ENCODE measurements at regions not wholly inside any gene's neighbourhood (a gene's known extent, or its start where the extent isn't known, plus 50 kb on each side); places are given as distances from the start of the nearest gene placed in this dataset.
"Not testable (repeated sequence)": the region's sequence is repeated elsewhere in the genome, so short reads cannot be mapped to it uniquely, and the experiment has no call there.

DNA sequence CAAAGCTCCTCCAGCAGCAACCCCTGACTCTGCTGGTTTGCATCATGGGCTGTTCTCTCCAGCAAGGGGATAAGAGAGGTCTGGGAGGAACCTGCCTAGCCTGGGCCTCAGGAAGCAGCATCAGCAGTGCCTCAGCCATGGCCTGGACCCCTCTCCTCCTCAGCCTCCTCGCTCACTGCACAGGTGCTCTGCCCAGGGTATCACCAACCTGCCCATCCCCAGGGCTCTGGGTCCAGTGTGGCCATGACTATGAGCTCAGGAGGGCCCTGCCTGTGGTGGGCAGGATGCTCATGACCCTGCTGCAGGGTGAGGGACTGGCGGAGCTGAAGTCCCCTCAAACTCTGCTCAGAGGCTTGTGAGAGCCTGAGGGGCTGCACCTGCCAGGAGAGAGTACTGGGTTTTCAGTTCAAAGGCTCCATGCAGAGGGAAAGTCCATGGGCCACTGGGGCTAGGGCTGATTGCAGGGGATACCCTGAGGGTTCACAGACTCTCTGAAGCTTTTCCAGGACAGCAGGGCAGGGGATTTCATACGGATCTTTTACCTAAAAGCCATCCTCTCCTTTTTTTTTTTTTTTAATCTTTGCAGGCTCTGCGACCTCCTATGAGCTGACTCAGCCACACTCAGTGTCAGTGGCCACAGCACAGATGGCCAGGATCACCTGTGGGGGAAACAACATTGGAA lies 115.8 kb upstream of the IGLL5 start:
- peak; percentile 36 for DNase-seq
- no peak overlapping the region for H3K4me3 ChIP-seq (ENCODE audit: low read depth, low read length)
- H3K27me3 ChIP-seq (ENCODE audit: insufficient read depth, low read depth, severe bottlenecking), result no peaks in the 10 kb centered on the region
- H3K27ac ChIP-seq, result no peak overlapping the region
- H3K9me3 ChIP-seq (ENCODE audit: severe bottlenecking), result no peaks in the 10 kb centered on the region
- no peaks in the 10 kb centered on the region for H3K36me3 ChIP-seq
- no peak for TF ChIP-seq CTCF (IDR thresholded peaks at IDR 0.05; ENCODE audit: low read depth, low read length)

DNA sequence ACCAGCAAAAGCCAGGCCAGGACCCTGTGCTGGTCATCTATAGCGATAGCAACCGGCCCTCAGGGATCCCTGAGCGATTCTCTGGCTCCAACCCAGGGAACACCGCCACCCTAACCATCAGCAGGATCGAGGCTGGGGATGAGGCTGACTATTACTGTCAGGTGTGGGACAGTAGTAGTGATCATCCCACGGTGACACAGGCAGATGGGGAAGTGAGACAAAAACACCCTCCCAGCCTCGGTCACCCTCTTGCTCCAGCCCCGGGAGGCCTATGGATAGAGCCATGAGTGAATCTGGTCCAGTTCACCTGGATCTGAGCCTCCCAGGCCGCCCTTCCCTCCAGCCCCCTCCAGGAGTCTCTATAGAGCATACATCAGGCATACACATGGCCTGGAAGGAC lies 115.2 kb upstream of the IGLL5 start:
- DNase-seq, result peak; percentile 23
- no peaks in the 10 kb centered on the region for H3K27me3 ChIP-seq (ENCODE audit: insufficient read depth, low read depth, severe bottlenecking)
- H3K36me3 ChIP-seq, result no peaks in the 10 kb centered on the region
- no peaks in the 10 kb centered on the region for H3K9me3 ChIP-seq (ENCODE audit: severe bottlenecking)
- no peak overlapping the region for H3K27ac ChIP-seq
- no peak overlapping the region for H3K4me3 ChIP-seq (ENCODE audit: low read depth, low read length)
- peak; percentile 30; the same call in 1 of the 2 replicates for TF ChIP-seq CTCF (IDR thresholded peaks at IDR 0.05; ENCODE audit: low read depth, low read length)

DNA sequence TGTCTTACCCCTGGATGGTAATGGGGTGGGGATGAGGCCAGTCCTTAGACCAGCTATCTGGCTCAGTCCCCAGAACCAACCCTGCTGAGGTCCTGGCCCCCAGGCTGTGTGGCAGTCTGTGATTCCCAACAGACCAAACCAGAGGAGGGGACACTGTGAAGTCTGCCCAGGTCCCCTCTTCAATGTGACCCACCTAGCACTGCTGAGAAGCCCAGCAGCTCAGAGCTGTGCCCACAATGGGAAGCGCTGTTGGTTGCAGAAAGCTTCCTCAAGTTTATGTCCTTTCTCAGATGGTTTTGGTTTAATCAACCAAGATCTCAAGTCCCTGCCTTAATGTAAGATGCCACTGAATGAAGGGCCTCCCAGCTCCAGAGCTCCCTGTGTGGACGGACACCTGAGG lies 114.7 kb upstream of the IGLL5 start:
- Histone ChIP-seq H3K36me3 (no peaks in the 10 kb centered on the region), H3K9me3 (ENCODE audit: severe bottlenecking) (no peaks in the 10 kb centered on the region), H3K27me3 (ENCODE audit: insufficient read depth, low read depth, severe bottlenecking) (no peaks in the 10 kb centered on the region), H3K4me3 (ENCODE audit: low read depth, low read length) (no peak overlapping the region), H3K27ac (no peak overlapping the region)
- no peak for DNase-seq
- TF ChIP-seq CTCF (IDR thresholded peaks at IDR 0.05; ENCODE audit: low read depth, low read length), result no peak

GRCh38 chr22:22773427-22773826 lies 114.2 kb upstream of the IGLL5 start:
- DNase-seq, result no peak
- no peak overlapping the region for H3K27ac ChIP-seq
- H3K9me3 ChIP-seq (ENCODE audit: severe bottlenecking), result no peaks in the 10 kb centered on the region
- H3K4me3 ChIP-seq (ENCODE audit: low read depth, low read length), result no peak overlapping the region
- no peaks in the 10 kb centered on the region for H3K36me3 ChIP-seq
- TF ChIP-seq CTCF (IDR thresholded peaks at IDR 0.05; ENCODE audit: low read depth, low read length), result no peak
- no peaks in the 10 kb centered on the region for H3K27me3 ChIP-seq (ENCODE audit: insufficient read depth, low read depth, severe bottlenecking)

DNA sequence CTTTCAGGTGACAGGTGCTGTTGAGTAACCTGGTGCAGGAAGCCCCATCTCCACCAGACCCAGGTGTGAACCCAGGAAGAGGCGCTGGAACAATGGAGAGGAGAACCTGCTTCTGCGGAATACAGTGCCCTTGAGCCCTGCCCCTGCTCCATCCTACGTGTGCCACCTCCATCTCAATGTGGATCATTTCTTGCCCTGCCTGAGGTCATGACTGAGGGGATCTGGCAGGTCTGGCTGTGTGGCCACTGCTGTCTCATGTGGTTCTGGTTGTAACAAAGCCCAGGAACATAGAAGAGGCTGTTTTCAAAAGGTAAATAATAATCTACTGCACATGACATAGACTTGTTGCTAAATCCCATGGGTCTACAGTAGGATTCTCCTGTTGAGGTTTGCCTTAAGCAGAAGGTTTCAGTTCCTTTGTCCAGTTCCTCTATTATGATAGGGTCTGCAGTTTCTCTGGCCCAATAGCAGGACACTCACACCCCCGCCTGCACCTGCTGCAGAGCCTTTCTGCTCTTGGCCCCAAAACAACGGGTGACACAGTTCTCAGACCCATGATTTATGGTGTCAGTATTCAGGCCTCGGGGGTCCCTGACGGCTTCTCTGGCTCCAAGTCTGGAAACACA lies 113.5 kb upstream of the IGLL5 start:
- no peak for TF ChIP-seq CTCF (IDR thresholded peaks at IDR 0.05; ENCODE audit: low read depth, low read length)
- no peak for DNase-seq
- no peaks in the 10 kb centered on the region for H3K9me3 ChIP-seq (ENCODE audit: severe bottlenecking)
- H3K36me3 ChIP-seq, result no peaks in the 10 kb centered on the region
- H3K27ac ChIP-seq, result no peak overlapping the region
- no peak overlapping the region for H3K4me3 ChIP-seq (ENCODE audit: low read depth, low read length)
- no peaks in the 10 kb centered on the region for H3K27me3 ChIP-seq (ENCODE audit: insufficient read depth, low read depth, severe bottlenecking)

DNA sequence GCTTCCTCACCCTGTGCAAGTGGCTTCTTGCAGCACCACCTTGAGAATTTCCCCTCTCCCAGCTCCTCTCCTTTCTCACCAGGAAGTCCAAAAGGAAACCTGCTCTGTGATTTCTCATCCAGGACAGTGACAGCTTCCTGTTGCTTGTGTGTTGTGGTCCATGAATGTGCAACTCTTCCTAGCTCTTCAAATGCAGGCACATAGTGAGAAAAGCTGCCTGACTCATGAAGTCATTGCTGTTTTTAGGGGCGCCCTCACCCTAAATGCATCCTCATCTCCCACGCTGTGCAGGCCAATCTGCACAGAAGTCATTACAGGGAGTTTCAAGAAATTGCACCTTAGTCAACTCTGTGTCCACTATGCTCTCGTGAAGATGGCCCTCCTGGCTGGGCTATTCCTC lies 112.9 kb upstream of the IGLL5 start:
- H3K36me3 ChIP-seq; H3K9me3 ChIP-seq (ENCODE audit: severe bottlenecking); DNase-seq; H3K27me3 ChIP-seq (ENCODE audit: insufficient read depth, low read depth, severe bottlenecking); H3K27ac ChIP-seq; H3K4me3 ChIP-seq (ENCODE audit: low read depth, low read length): not testable (repeated sequence)
